Stimulated activated CD8-positive, alpha-beta memory T cell treated with anti-CD3 and anti-CD28 coated beads, Interleukin-12 subunit alpha, Interleukin-12 subunit beta, amount 100 ng/mL, for 1 hour (primary cell): ENCODE measurements at regions not wholly inside any gene's neighbourhood (a gene's known extent, or its start where the extent isn't known, plus 50 kb on each side); places are given as distances from the start of the nearest gene placed in this dataset.
"Not testable (repeated sequence)": the region's sequence is repeated elsewhere in the genome, so short reads cannot be mapped to it uniquely, and the experiment has no call there.

ENCODE experiments used
- DNase-seq: peaks from one replicate; pipeline ENCODE4 v3.0.0-alpha.2; 2020; ENCODE audit warnings: low read depth

GRCh38 chr6:130674604-130675003 is 152.6 kb upstream of the SMLR1 start:
- DNase-seq = no peak

- no peak for DNase-seq
Observed at GRCh38 chr6:130675072-130675471, 152.1 kb upstream of the SMLR1 start.

GRCh38 chr6:130676077-130676772 is 151.0 kb upstream of the SMLR1 start:
- DNase-seq = no peak

- no peak for DNase-seq
Observed at GRCh38 chr6:130676773-130677144, 150.4 kb upstream of the SMLR1 start.

- DNase-seq = no peak
Observed at GRCh38 chr6:130677312-130677711, 149.9 kb upstream of the SMLR1 start.

GRCh38 chr6:130677766-130678165 is 149.4 kb upstream of the SMLR1 start:
- no peak for DNase-seq

- DNase-seq = no peak
Observed at GRCh38 chr6:130679684-130680083, 147.5 kb upstream of the SMLR1 start.

GRCh38 chr6:130680116-130680515 is 147.1 kb upstream of the SMLR1 start:
- DNase-seq = no peak

- no peak for DNase-seq
Observed at GRCh38 chr6:130681028-130681427, 146.2 kb upstream of the SMLR1 start.

GRCh38 chr6:130682066-130682465 is 145.1 kb upstream of the SMLR1 start:
- DNase-seq = no peak

- DNase-seq = no peak
Observed at GRCh38 chr6:130683761-130684517, 143.3 kb upstream of the SMLR1 start.

- DNase-seq = no peak
Observed at GRCh38 chr6:130692659-130693058, 134.5 kb upstream of the SMLR1 start.

- no peak for DNase-seq
Observed at GRCh38 chr6:130693944-130694343, 133.3 kb upstream of the SMLR1 start.

GRCh38 chr6:130694606-130695005 is 132.6 kb upstream of the SMLR1 start:
- DNase-seq = no peak

- no peak for DNase-seq
Observed at GRCh38 chr6:130696806-130697205, 130.4 kb upstream of the SMLR1 start.

- DNase-seq = no peak
Observed at GRCh38 chr6:130697271-130697994, 129.8 kb upstream of the SMLR1 start.

- DNase-seq = peak; percentile 6
Observed at GRCh38 chr6:130697995-130698535, 129.1 kb upstream of the SMLR1 start.

GRCh38 chr6:130699742-130700141 is 127.5 kb upstream of the SMLR1 start:
- no peak for DNase-seq

- no peak for DNase-seq
Observed at GRCh38 chr6:130700397-130700796, 126.8 kb upstream of the SMLR1 start.

GRCh38 chr6:130708338-130708737 is 118.9 kb upstream of the SMLR1 start:
- DNase-seq = no peak

- DNase-seq = not testable (repeated sequence)
Observed at GRCh38 chr6:130711641-130712040, 115.6 kb upstream of the SMLR1 start.

- DNase-seq = no peak
Observed at GRCh38 chr6:130713144-130713543, 114.1 kb upstream of the SMLR1 start.

- no peak for DNase-seq
Observed at GRCh38 chr6:130715058-130715457, 112.1 kb upstream of the SMLR1 start.
